Activated CD4-positive, alpha-beta T cell treated with anti-CD3 and anti-CD28 coated beads, Interleukin-2, Interleukin-6, amounts not matched to agents 100 ng/mL and 50 ng/mL, durations not matched to agents 16 hours and 8 hours (primary cell): ENCODE measurements at regions not wholly inside any gene's neighbourhood (a gene's known extent, or its start where the extent isn't known, plus 50 kb on each side); places are given as distances from the start of the nearest gene placed in this dataset.
"Not testable (repeated sequence)": the region's sequence is repeated elsewhere in the genome, so short reads cannot be mapped to it uniquely, and the experiment has no call there.

ENCODE experiments used
- DNase-seq: peaks from one replicate; pipeline ENCODE4 v3.0.0-alpha.2; 2020

- no peak for DNase-seq
Observed at GRCh38 chr14:55848964-55849363, 269.0 kb downstream of the KTN1 start.

DNA sequence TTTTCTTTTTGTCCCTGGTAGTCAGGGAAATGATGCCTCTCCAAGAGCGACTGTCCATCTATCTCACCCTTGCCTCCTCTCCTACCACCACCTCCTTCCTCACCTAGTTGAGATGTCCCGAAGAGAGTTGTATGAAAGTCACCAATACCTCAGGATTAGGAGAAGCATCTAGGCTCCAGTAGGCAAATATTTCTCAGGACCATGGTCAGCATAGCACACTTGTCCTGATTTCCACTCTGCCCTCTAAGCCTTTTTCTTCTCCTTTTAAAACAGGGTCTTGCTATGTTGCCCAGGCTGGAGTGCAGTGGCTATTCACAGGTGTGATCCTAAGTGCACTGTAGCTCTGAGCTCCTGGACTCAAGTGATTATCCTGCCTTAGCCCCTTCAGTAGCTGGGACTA, 268.4 kb upstream of the PELI2 start:
- no peak for DNase-seq

GRCh38 chr14:55850825-55851241, 267.4 kb upstream of the PELI2 start:
- no peak for DNase-seq

- no peak for DNase-seq
Observed at GRCh38 chr14:55851301-55851700, 266.9 kb upstream of the PELI2 start.

GRCh38 chr14:55851961-55852360, 266.2 kb upstream of the PELI2 start:
- no peak for DNase-seq

- DNase-seq, result no peak
Observed at GRCh38 chr14:55855751-55856150, 262.5 kb upstream of the PELI2 start.

DNA sequence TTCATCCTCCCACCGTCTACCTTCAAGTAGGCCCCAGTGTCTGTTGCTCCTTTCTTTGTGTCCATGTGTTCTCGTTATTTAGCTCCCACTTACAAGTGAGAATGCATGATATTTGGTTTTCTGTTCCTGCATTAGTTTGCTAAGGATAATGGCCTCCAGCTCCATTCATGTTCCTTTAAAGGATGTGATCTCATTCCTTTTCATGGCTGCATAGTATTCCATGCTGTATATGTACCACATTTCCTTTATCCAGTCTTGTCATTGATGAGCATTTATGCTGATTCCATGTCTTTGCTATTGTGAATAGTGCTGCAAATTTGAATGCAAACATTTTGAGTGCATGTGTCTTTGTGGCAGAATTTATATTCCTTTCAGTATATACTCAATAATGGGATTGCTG, 259.6 kb upstream of the PELI2 start:
- no peak for DNase-seq

DNA sequence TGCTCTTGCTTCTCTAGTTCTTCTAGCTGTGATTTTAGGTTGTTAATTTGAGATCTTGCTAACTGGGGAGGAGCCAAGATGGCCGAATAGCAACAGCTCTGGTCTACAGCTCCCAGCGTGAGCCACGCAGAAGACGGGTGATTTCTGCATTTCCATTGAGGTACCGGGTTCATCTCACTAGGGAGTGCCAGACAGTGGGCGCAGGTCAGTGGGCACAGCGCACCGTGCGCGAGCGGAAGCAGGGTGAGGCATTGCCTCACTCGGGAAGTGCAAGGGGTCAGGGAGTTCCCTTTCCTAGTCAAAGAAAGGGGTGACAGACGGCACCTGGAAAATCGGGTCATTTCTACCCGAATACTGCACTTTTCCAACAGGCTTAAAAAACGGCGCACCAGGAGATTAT, 256.6 kb upstream of the PELI2 start:
- DNase-seq, result not testable (repeated sequence)

GRCh38 chr14:55864890-55865655, 253.1 kb upstream of the PELI2 start:
- DNase-seq, result peak; percentile 4

DNA sequence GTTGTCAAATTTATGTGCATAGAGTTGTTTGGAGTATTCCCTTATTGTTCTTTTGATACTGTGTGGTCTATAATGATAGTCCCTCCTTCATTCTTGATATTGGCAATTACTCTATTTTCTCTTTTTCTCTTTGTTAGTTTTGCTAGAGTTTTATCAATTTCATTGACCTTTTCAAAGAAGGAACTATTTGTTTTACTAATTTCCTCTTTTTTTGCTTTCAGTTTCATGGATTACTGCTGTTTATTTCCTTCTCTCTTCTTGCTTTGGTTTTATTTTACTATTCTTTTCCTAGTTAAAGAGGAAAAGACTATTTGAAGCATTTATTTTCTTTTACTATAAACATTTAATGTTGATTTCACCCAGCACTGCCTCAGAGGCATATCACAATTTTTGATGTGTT, 250.9 kb upstream of the PELI2 start:
- DNase-seq, result no peak

DNA sequence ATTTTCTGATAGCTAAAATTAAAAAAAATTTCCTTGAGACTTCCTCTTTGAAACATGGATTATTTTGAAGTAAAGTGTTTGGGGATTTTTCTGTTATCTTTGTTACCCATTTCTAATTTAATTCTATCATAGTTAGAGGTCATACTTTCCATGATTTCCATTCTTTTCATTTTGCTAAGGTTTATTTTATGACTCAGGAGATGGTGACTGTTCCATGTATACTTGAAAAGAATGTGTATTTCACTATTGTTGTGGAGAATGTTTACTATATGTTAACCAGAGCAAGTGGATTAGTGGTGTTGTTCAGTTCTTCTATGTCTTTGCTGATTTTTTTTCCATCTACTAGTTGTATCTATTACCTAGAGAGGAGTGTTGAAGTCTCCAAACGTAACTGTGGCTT, 250.5 kb upstream of the PELI2 start:
- no peak for DNase-seq

DNA sequence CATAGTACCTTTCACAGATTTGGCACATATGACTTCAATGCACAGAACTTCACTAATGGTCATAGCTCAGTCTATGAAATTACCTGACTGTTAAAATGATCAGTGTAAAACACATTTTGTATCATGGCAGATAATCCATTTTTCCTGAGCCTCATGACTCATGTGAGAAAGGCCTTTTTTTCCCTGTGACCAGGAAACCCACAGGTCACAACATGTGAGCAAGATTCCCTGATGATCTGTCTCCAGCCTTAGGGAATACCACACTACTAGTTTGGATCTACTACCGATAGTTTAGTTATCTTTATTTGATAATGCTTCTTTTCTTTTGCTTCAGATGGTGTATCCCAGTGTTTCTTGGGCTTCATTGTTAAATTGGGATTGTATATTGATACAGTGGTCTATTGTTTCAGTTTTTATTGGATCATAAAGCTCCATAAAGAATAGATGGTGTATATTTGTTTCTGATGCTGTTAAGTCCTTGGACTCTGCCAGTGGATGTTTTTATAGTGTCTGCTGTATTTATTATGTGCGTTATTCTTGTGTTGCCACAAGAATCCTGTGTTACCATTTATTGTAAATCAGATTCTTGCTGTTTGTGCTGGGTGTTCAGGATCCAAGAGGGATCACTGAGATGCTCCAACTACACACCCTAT, 248.7 kb upstream of the PELI2 start:
- DNase-seq, result no peak

GRCh38 chr14:55873169-55873568, 245.0 kb upstream of the PELI2 start:
- no peak for DNase-seq

- DNase-seq, result no peak
Observed at GRCh38 chr14:55874785-55875184, 243.4 kb upstream of the PELI2 start.

DNA sequence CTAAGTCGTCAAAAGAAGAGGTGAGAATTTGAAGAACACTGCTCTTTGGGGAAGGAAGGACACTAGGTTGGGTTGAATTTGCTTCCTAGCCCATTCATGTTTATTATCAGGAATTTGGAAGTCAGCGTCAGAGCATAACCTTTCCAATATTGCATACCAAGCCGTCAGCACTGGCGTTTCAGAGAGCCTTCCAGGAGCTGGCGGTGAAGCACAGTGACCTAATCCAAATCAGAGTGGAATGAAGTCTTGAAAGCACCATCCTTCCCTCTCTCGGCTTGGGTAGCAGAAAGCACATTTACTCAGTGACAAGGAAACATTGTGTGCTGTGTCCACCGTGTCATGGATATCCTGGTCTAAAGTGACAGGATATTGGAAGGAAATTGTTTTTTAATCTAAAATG, 240.3 kb upstream of the PELI2 start:
- DNase-seq, result no peak

- no peak for DNase-seq
Observed at GRCh38 chr14:55881577-55882241, 236.5 kb upstream of the PELI2 start.

DNA sequence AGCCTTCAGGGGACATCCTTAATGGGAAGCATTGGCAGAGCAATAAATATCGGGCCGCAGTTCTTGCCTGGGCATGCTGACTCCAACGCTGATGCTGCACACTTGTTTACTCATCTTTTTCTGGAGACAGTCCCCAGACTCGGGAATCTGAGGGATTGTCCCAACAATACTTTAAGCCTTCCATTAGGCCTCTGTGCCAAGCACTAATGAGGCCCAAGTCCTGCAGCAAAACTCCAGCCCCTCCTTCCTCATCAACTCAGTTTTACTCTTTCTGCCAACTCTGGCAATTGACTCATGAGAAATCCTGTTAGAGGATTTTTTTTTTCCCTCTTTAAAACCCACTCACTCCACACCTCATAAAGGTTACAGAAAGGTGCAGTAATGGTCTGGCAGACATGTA, 233.4 kb upstream of the PELI2 start:
- no peak for DNase-seq

GRCh38 chr14:55889124-55889523, 229.1 kb upstream of the PELI2 start:
- no peak for DNase-seq

DNA sequence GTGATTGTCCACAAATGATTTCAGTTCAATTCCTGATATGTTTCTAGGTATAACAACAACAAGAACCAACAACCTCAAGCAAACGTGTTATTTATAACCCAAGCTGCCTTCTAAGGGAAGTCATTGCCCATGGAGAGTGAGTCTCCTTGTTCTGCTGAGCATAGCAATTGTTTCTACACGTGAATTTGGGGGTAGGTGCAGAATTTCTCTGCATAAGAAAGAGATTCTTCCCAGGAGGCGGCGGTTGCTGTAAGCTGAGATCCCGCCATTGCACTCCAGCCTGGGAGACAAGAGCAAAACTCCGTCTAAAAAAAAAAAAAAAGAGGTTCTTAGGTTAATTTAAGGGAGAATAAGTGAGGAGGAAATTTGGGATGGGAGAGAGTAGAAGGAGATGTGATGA, 226.5 kb upstream of the PELI2 start:
- DNase-seq, result no peak

DNA sequence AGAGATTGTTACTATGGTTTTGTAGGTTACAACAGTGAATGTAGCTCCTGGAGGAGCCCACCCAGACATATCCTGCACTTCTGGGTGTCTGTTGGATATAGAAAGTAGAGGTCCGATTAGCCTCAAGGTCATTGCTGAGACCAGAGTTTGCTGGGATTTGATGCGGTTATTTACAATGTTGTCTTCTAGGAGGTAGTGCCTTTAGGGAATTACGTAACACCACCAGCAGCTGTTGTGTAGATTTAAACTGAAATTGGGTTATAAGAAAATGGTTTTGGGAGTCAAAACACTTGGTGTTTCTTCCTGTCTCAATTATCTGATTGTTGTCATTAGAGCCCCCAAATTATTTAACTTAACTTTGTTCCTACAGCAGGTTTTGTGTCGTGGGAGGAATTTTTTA, 225.3 kb upstream of the PELI2 start:
- no peak for DNase-seq

GRCh38 chr14:55893705-55894104, 224.5 kb upstream of the PELI2 start:
- DNase-seq, result no peak

DNA sequence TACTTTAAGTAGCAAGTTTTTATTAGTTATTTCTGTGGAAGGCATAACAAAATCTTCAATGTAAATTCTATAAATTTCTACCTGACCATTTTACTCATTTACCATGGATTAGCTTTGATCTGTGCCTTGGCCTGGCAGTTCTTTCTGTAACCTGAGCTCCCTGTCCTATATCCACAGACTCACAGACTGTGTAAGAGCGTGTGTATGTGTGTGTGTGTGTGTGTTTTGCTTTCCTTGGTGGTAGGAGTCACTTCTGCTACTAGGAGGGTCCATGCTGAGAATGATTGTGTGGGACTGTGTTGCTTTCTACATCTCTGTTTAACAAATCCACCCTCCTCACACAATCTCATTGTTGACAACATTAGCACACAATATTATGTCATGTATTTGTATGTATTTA, 221.2 kb upstream of the PELI2 start:
- no peak for DNase-seq

- DNase-seq, result no peak
Observed at GRCh38 chr14:55898938-55899337, 219.3 kb upstream of the PELI2 start.

DNA sequence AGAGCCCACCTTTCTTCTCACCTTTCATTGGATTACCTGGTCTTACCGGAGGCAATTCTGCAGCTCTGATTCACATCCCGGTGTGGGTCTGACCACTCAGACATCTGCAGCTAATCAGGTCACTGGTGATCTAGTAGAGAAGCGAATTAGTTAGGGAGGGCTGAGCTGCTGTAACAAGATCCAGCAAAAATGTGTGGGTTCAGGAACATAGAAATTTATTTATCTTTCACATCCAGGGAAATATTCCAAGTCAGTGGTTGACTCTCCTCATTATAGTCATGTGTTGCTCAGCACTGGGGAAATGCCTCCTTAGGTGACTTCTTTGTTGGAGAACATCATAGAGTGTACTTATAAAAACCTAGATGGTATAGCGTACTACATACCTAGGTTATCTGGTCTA, 218.7 kb upstream of the PELI2 start:
- no peak for DNase-seq
